GM12878 (cell line): ENCODE measurements at regions not wholly inside any gene's neighbourhood (a gene's known extent, or its start where the extent isn't known, plus 50 kb on each side); places are given as distances from the start of the nearest gene placed in this dataset.

Experiments used
- ATAC-seq: fragments of 200-7000 bp; cut with Tn5 transposase; 3 replicates; pipeline ENCODE4 v1.9.1; 2020; ENCODE audit warnings: mild to moderate bottlenecking, moderate library complexity
- BruUV-seq: library from RNA; stranded (reverse); fragments of 400-500 nt; replicated peaks from 2 replicates; lab custom pipeline; 2021; lab: Mats Ljungman, UMichigan
- CTCF ChIA-PET: fragments of 300-600 bp; sonication (Branson Sonifier 250); formaldehyde crosslinking; extraction: SDS; loops from one replicate; lab custom pipeline; 2021; ENCODE audit warnings: inconsistent platforms; lab: Yijun Ruan, JAX
- POLR2A ChIA-PET: fragments of 350-600 bp; formaldehyde crosslinking; extraction: SDS; loops from one replicate; lab custom pipeline; 2021; ENCODE audit warnings: inconsistent platforms; lab: Charles Lee
- RAD21 ChIA-PET: fragments of 300-600 bp; sonication (Branson Sonifier 250); formaldehyde crosslinking; loops from one replicate; lab custom pipeline; 2023; ENCODE audit warnings: antibody characterized with exemption; ENCODE audit not compliant: unreplicated experiment; lab: Charles Lee
- SMC1A ChIA-PET: fragments of 300-600 bp; sonication (Branson Sonifier 250); formaldehyde crosslinking; loops from one replicate; lab custom pipeline; 2023; ENCODE audit not compliant: unreplicated experiment, uncharacterized antibody; lab: Charles Lee
- DNase-seq: peaks from one replicate; pipeline ENCODE4 v3.0.0-alpha.2; 2011; ENCODE audit warnings: low read depth, low spot score
- FAIRE-seq: peaks from 3 replicates; lab custom pipeline; 2011; peaks lifted over from hg19 to GRCh38; lab: Jason Lieb, UNC
- H2AFZ ChIP-seq: 2 replicates; pipeline ENCODE4 v1.6.0; 2011; ENCODE audit warnings: low read depth, low read length, control low read depth; ENCODE audit not compliant: control insufficient read depth
- H3K27ac ChIP-seq: 2 replicates; pipeline ENCODE4 v1.5.1; 2011; ENCODE audit warnings: control low read depth; ENCODE audit not compliant: control insufficient read depth, insufficient read depth
- H3K27me3 ChIP-seq, 2 experiments: replicated peaks in 1 of 2; 2 replicates each; pipeline versions ENCODE4 v1.6.0 to v1.6.1; 2011; ENCODE audit warnings: low read length in 1 of 2; ENCODE audit not compliant: control insufficient read depth in 2 of 2, insufficient read depth in 2 of 2
- H3K36me3 ChIP-seq, 2 experiments: 2 replicates each; pipeline ENCODE4 v1.5.1; 2011; ENCODE audit warnings: low read length in 1 of 2; ENCODE audit not compliant: control insufficient read depth in 2 of 2, insufficient read depth in 2 of 2
- H3K4me1 ChIP-seq: 2 replicates; pipeline ENCODE4 v1.6.1; 2011; ENCODE audit warnings: mild to moderate bottlenecking, low read length, moderate library complexity, mixed read lengths; ENCODE audit not compliant: control insufficient read depth, insufficient read depth
- H3K4me2 ChIP-seq: 2 replicates; pipeline ENCODE4 v1.6.0; 2011; ENCODE audit warnings: control low read depth; ENCODE audit not compliant: control insufficient read depth, insufficient read depth
- H3K4me3 ChIP-seq: fragments of 200-600 bp; sonication (generic); 2 replicates; pipeline ENCODE4 v1.5.1; 2016
- H3K79me2 ChIP-seq: 2 replicates; pipeline ENCODE4 v1.6.0; 2011; ENCODE audit warnings: low read length; ENCODE audit not compliant: control insufficient read depth, insufficient read depth
- H3K9ac ChIP-seq: 2 replicates; pipeline ENCODE4 v1.8.0; 2011; ENCODE audit warnings: low read length, control low read depth, mixed read lengths; ENCODE audit not compliant: control insufficient read depth, insufficient read depth
- H3K9me3 ChIP-seq: replicated peaks from 3 replicates; pipeline ENCODE4 v1.5.1; 2011; ENCODE audit warnings: mild to moderate bottlenecking, low read length; ENCODE audit not compliant: control insufficient read depth, insufficient read depth
- H4K20me1 ChIP-seq: 2 replicates; pipeline ENCODE4 v1.6.0; 2011; ENCODE audit not compliant: control insufficient read depth, insufficient read depth
- CREB1 ChIP-seq: IDR thresholded peaks from 2 replicates; pipeline ENCODE4 v1.6.1; 2012; ENCODE audit warnings: low read depth, mild to moderate bottlenecking, inconsistent platforms
- EED ChIP-seq: sonication (generic); IDR thresholded peaks from 2 replicates; pipeline ENCODE4 v1.6.1; 2016; ENCODE audit warnings: antibody characterized with exemption, low read depth
- MTA3 ChIP-seq: IDR thresholded peaks from 2 replicates; pipeline ENCODE4 v1.6.1; 2012; ENCODE audit warnings: low read length, inconsistent platforms, borderline replicate concordance
- NFIC ChIP-seq: IDR thresholded peaks from 2 replicates; pipeline ENCODE4 v1.6.1; 2012; ENCODE audit warnings: low read depth, mild to moderate bottlenecking, inconsistent platforms, low read length, moderate library complexity
- PAX5 ChIP-seq: IDR thresholded peaks from 2 replicates; pipeline ENCODE4 v1.6.1; 2011; ENCODE audit warnings: low read depth, low read length, borderline replicate concordance
- POLR2AphosphoS5 ChIP-seq: IDR thresholded peaks from 2 replicates; pipeline ENCODE4 v1.6.1; 2011; ENCODE audit warnings: mild to moderate bottlenecking, low read length, inconsistent platforms
- SIN3A ChIP-seq: IDR thresholded peaks from 2 replicates; pipeline ENCODE4 v1.6.1; 2012; ENCODE audit warnings: low read depth, low read length, improper control_type of control experiment
- TCF7 ChIP-seq: IDR thresholded peaks from 2 replicates; pipeline ENCODE4 v1.6.1; 2014; ENCODE audit warnings: antibody characterized with exemption, borderline replicate concordance
- ZBED1 ChIP-seq: IDR thresholded peaks from 2 replicates; pipeline ENCODE4 v1.6.1; 2016; ENCODE audit warnings: borderline replicate concordance
- WGBS: methylation state at CpG from one replicate; pipeline ENCODE4 v1.1.6; 2016; ENCODE audit warnings: low lambda C conversion rate; ENCODE audit not compliant: insufficient replicate concordance, insufficient coverage; ENCODE audit errors: missing lambda C conversion rate; 5-methylcytosine and 5-hydroxymethylcytosine counted together
- in situ Hi-C: fragments of 300-500 bp; cut with MboI; formaldehyde crosslinking; loops from 9 replicates; pipeline ENCODE4 v1.14.3; 2018; ENCODE audit warnings: mixed read lengths
- intact Hi-C: fragments of 100-400 bp; cut with micrococcal nuclease; formaldehyde crosslinking; loops from one replicate; pipeline ENCODE4 v1.14.2; 2022; ENCODE audit not compliant: unreplicated experiment

GRCh38 chrX:45758319-45758718 is 557.6 kb upstream of the DIPK2B start (continued):
- 0 out of 2 replicates have a peak, but pooled peaks have one; percentile 38 for TF ChIP-seq TCF7
- TF ChIP-seq MTA3, result peak; percentile 93; the same call in 1 of the 2 replicates
- no peak for TF ChIP-seq POLR2AphosphoS5
- peak; percentile 94 for TF ChIP-seq NFIC
- peak; percentile 60; the same call in 1 of the 2 replicates for TF ChIP-seq PAX5
- peak; percentile 92; the same call in 1 of the 2 replicates for TF ChIP-seq ZBED1
- TF ChIP-seq EED, result peak; percentile 83
- TF ChIP-seq CREB1, result peak; percentile 62

- no peaks in the 10 kb centered on the region for H3K27me3 ChIP-seq
- no peaks in the 10 kb centered on the region; a peak in 1 of 4 replicates for H3K36me3 ChIP-seq
- H2AFZ ChIP-seq, result no peak overlapping the region
- no peaks in the 10 kb centered on the region for H3K79me2 ChIP-seq
- SMC1A ChIA-PET, result interaction anchor here (1.2 to 4.0 kb wide), 3 partner anchors 9 to 12 kb away, joined by 4 to 20 read pairs (median 5); no protein-coding TSS in a partner anchor
- RAD21 ChIA-PET, result no interaction called here
- intact Hi-C loops, result no loop called here
- WGBS, result 53% methylated on average over 2 of the region's 2 CpGs
- ATAC-seq (no peak), DNase-seq (no peak)
- TF ChIP-seq SIN3A, result no peak
- TF ChIP-seq, all 136 proteins: peak for 0
- ChIA-PET CTCF (interaction anchor here (0.6 to 1.6 kb wide), 3 partner anchors 11 to 268 kb away, joined by 3 to 5 read pairs (median 3); no protein-coding TSS in a partner anchor), POLR2A (interaction anchor here (1.0 to 2.8 kb wide), 3 partner anchors 9 to 14 kb away, joined by 3 to 9 read pairs (median 3); no protein-coding TSS in a partner anchor)
- Histone ChIP-seq H3K27ac (no peak overlapping the region), H3K4me2 (no peak overlapping the region), H3K9me3 (no peaks in the 10 kb centered on the region; the same call in 2 of the 3 replicates), H3K4me3 (no peak overlapping the region), H3K9ac (no peak overlapping the region), H3K4me1 (peaks cover 14% of the 10 kb centered on the region; the same call in 1 of the 2 replicates), H4K20me1 (no peaks in the 10 kb centered on the region)
- in situ Hi-C loops, result loop anchor here (25.0 kb wide), 1 partner anchor 870 kb away; no protein-coding TSS in a partner anchor
- FAIRE-seq, result no peak
- BruUV-seq, result no TSS peak
Measured at GRCh38 chrX:45757272-45757671, 556.6 kb upstream of the DIPK2B start.
